Naive thymus-derived CD4-positive, alpha-beta T cell (primary cell): ENCODE measurements at regions not wholly inside any gene's neighbourhood (a gene's known extent, or its start where the extent isn't known, plus 50 kb on each side); places are given as distances from the start of the nearest gene placed in this dataset.

ENCODE experiments used
- ATAC-seq: fragments of 150-1000 bp; cut with Tn5 transposase; 2 replicates; pipeline ENCODE4 v1.10.0; 2021; ENCODE audit warnings: mild to moderate bottlenecking, moderate library complexity
- CTCF ChIA-PET: fragments of 350-600 bp; sonication (Branson Sonifier 250); formaldehyde crosslinking; loops from one replicate; lab custom pipeline; 2021; ENCODE audit warnings: antibody characterized with exemption; lab: Charles Lee
- POLR2A ChIA-PET: fragments of 350-600 bp; sonication (Branson Sonifier 250); formaldehyde crosslinking; loops from one replicate; lab custom pipeline; 2021; ENCODE audit warnings: antibody characterized with exemption, inconsistent platforms; lab: Charles Lee
- DNase-seq, 9 donors: peaks; one replicate each; pipeline versions ENCODE4 v3.0.0 to v3.0.0-alpha.2; 2020 to 2022; ENCODE audit warnings: mixed read lengths in 1 of 9
- H3K27ac ChIP-seq: one replicate; pipeline ENCODE4 v1.7.0; 2013; ENCODE audit warnings: mild to moderate bottlenecking, low read depth, low read length, moderate library complexity
- H3K27me3 ChIP-seq, 2 donors: one replicate each; pipeline ENCODE4 v1.7.0; 2013; ENCODE audit warnings: low read length in 2 of 2, mild to moderate bottlenecking in 2 of 2, moderate library complexity in 2 of 2; ENCODE audit not compliant: control insufficient read depth in 2 of 2, insufficient read depth in 2 of 2
- H3K36me3 ChIP-seq, 3 experiments: 1 replicate in 2 of 3; 2 replicates in 1 of 3; pipeline ENCODE4 v1.7.0; 2013; ENCODE audit warnings: low read length in 3 of 3, mild to moderate bottlenecking in 3 of 3, moderate library complexity in 1 of 3; ENCODE audit not compliant: insufficient read depth in 3 of 3, control insufficient read depth in 2 of 3
- H3K4me1 ChIP-seq, 2 donors: one replicate each; pipeline ENCODE4 v1.7.0; 2013; ENCODE audit warnings: low read length in 2 of 2, mild to moderate bottlenecking in 2 of 2, moderate library complexity in 1 of 2; ENCODE audit not compliant: control insufficient read depth in 2 of 2, insufficient read depth in 2 of 2
- H3K4me3 ChIP-seq: 2 replicates; pipeline ENCODE4 v1.7.0; 2013; ENCODE audit warnings: mild to moderate bottlenecking, low read length
- H3K9me3 ChIP-seq, 3 experiments: 1 replicate in 2 of 3; 2 replicates in 1 of 3; pipeline ENCODE4 v1.7.0; 2013; ENCODE audit warnings: low read length in 3 of 3; ENCODE audit not compliant: control insufficient read depth in 2 of 3
- H3K27ac Mint-ChIP-seq, 9 donors: one replicate each; pipeline ENCODE4 v1.8.0; 2020 to 2022; ENCODE audit warnings: mixed read lengths in 9 of 9, mild to moderate bottlenecking in 8 of 9, moderate library complexity in 5 of 9, inconsistent platforms in 2 of 9
- H3K27me3 Mint-ChIP-seq, 5 donors: one replicate each; pipeline ENCODE4 v1.8.0; 2021 to 2022; ENCODE audit warnings: mixed read lengths in 5 of 5, mild to moderate bottlenecking in 1 of 5
- H3K36me3 Mint-ChIP-seq, 5 donors: one replicate each; pipeline ENCODE4 v1.8.0; 2020 to 2022; ENCODE audit warnings: mixed read lengths in 5 of 5, mild to moderate bottlenecking in 3 of 5, inconsistent platforms in 1 of 5
- H3K4me1 Mint-ChIP-seq, 7 donors: one replicate each; pipeline ENCODE4 v1.8.0; 2020 to 2022; ENCODE audit warnings: mixed read lengths in 7 of 7, mild to moderate bottlenecking in 3 of 7, inconsistent platforms in 1 of 7
- H3K4me3 Mint-ChIP-seq, 10 donors: one replicate each; pipeline ENCODE4 v1.8.0; 2020 to 2022; ENCODE audit warnings: mild to moderate bottlenecking in 10 of 10, mixed read lengths in 10 of 10, moderate library complexity in 6 of 10, inconsistent platforms in 2 of 10
- H3K9me3 Mint-ChIP-seq, 11 donors: one replicate each; pipeline ENCODE4 v1.8.0; 2020 to 2022; ENCODE audit warnings: mixed read lengths in 11 of 11, mild to moderate bottlenecking in 4 of 11, inconsistent platforms in 1 of 11, moderate library complexity in 1 of 11
- intact Hi-C, 2 donors: fragments of 100-400 bp; cut with micrococcal nuclease; formaldehyde crosslinking; loops; one replicate each; pipeline ENCODE4 v1.15.1; 2023

- Histone ChIP-seq H3K36me3 (no peaks in the 10 kb centered on the region), H3K4me1 (no peaks in the 10 kb centered on the region), H3K27ac (no peak overlapping the region), H3K27me3 (no peaks in the 10 kb centered on the region), H3K4me3 (no peak overlapping the region), H3K9me3 (no peaks in the 10 kb centered on the region)
- Mint-ChIP-seq H3K27me3 (peaks cover 0 to 4% (median 0%) of the 10 kb centered on the region in 5 donors), H3K27ac (no peak overlapping the region), H3K9me3 (peaks cover 0 to 7% (median 0%) of the 10 kb centered on the region in 11 donors), H3K36me3 (no peaks in the 10 kb centered on the region), H3K4me3 (no peak overlapping the region), H3K4me1 (no peaks in the 10 kb centered on the region)
- no peak for ATAC-seq
- DNase-seq = no peak
- intact Hi-C loops = no loop called here
- CTCF ChIA-PET = no interaction called here
- POLR2A ChIA-PET = no interaction called here
Measured at GRCh38 chr10:121098751-121099150, 247.6 kb downstream of the WDR11 start.

GRCh38 chr10:121099181-121099580, 248.0 kb downstream of the WDR11 start:
- no peak overlapping the region for H3K27ac Mint-ChIP-seq
- intact Hi-C loops = no loop called here
- H3K27me3 Mint-ChIP-seq = peaks cover 0 to 4% (median 0%) of the 10 kb centered on the region in 5 donors
- Histone ChIP-seq H3K27ac (no peak overlapping the region), H3K4me3 (no peak overlapping the region), H3K9me3 (no peaks in the 10 kb centered on the region), H3K36me3 (no peaks in the 10 kb centered on the region), H3K4me1 (no peaks in the 10 kb centered on the region), H3K27me3 (no peaks in the 10 kb centered on the region)
- no peak for ATAC-seq
- peaks cover 0 to 7% (median 0%) of the 10 kb centered on the region in 11 donors for H3K9me3 Mint-ChIP-seq
- ChIA-PET CTCF (no interaction called here), POLR2A (no interaction called here)
- no peaks in the 10 kb centered on the region for H3K36me3 Mint-ChIP-seq
- no peak overlapping the region for H3K4me3 Mint-ChIP-seq
- H3K4me1 Mint-ChIP-seq = no peaks in the 10 kb centered on the region
- no peak for DNase-seq

- DNase-seq (no peak), ATAC-seq (no peak)
- Mint-ChIP-seq H3K36me3 (no peaks in the 10 kb centered on the region), H3K27ac (no peak overlapping the region), H3K27me3 (peaks cover 0 to 4% (median 0%) of the 10 kb centered on the region in 5 donors), H3K4me1 (no peaks in the 10 kb centered on the region), H3K9me3 (peaks cover 0 to 7% (median 0%) of the 10 kb centered on the region in 11 donors), H3K4me3 (no peak overlapping the region)
- H3K9me3 ChIP-seq = no peaks in the 10 kb centered on the region
- no peaks in the 10 kb centered on the region for H3K4me1 ChIP-seq
- ChIA-PET CTCF (no interaction called here), POLR2A (no interaction called here)
- H3K27me3 ChIP-seq = no peaks in the 10 kb centered on the region
- intact Hi-C loops = no loop called here
- no peak overlapping the region for H3K4me3 ChIP-seq
- H3K36me3 ChIP-seq = no peaks in the 10 kb centered on the region
- H3K27ac ChIP-seq = no peak overlapping the region
Measured at GRCh38 chr10:121099592-121099991, 248.4 kb downstream of the WDR11 start.

GRCh38 chr10:121101561-121101960, 250.4 kb downstream of the WDR11 start:
- no peak overlapping the region for H3K27ac ChIP-seq
- no peaks in the 10 kb centered on the region for H3K36me3 ChIP-seq
- DNase-seq (no peak), ATAC-seq (no peak)
- H3K27ac Mint-ChIP-seq = no peak overlapping the region
- intact Hi-C loops = no loop called here
- peaks cover 0 to 4% (median 0%) of the 10 kb centered on the region in 5 donors for H3K27me3 Mint-ChIP-seq
- ChIA-PET CTCF (no interaction called here), POLR2A (no interaction called here)
- no peak overlapping the region for H3K4me3 Mint-ChIP-seq
- no peaks in the 10 kb centered on the region for H3K36me3 Mint-ChIP-seq
- no peaks in the 10 kb centered on the region for H3K9me3 ChIP-seq
- H3K4me1 Mint-ChIP-seq = no peaks in the 10 kb centered on the region
- H3K4me1 ChIP-seq = no peaks in the 10 kb centered on the region
- no peak overlapping the region for H3K4me3 ChIP-seq
- H3K9me3 Mint-ChIP-seq = peaks cover 0 to 2% (median 0%) of the 10 kb centered on the region in 11 donors
- no peaks in the 10 kb centered on the region for H3K27me3 ChIP-seq

GRCh38 chr10:121102706-121103105, 251.5 kb downstream of the WDR11 start:
- Histone ChIP-seq H3K4me1 (no peaks in the 10 kb centered on the region), H3K27me3 (no peaks in the 10 kb centered on the region), H3K9me3 (no peaks in the 10 kb centered on the region), H3K4me3 (no peak overlapping the region), H3K36me3 (no peaks in the 10 kb centered on the region), H3K27ac (no peak overlapping the region)
- Mint-ChIP-seq H3K27ac (no peak overlapping the region), H3K36me3 (no peaks in the 10 kb centered on the region), H3K27me3 (peaks cover 0 to 4% (median 0%) of the 10 kb centered on the region in 5 donors), H3K4me3 (no peak overlapping the region), H3K9me3 (peaks cover 0 to 5% (median 0%) of the 10 kb centered on the region in 11 donors), H3K4me1 (no peaks in the 10 kb centered on the region)
- ChIA-PET CTCF (no interaction called here), POLR2A (no interaction called here)
- intact Hi-C loops = no loop called here
- no peak for DNase-seq
- no peak for ATAC-seq

- Histone ChIP-seq H3K4me1 (no peaks in the 10 kb centered on the region), H3K27me3 (no peaks in the 10 kb centered on the region), H3K9me3 (no peaks in the 10 kb centered on the region), H3K36me3 (no peaks in the 10 kb centered on the region), H3K27ac (no peak overlapping the region), H3K4me3 (no peak overlapping the region)
- H3K27me3 Mint-ChIP-seq = peaks cover 0 to 3% (median 0%) of the 10 kb centered on the region in 5 donors
- ChIA-PET CTCF (no interaction called here), POLR2A (no interaction called here)
- H3K9me3 Mint-ChIP-seq = peaks cover 0 to 5% (median 1%) of the 10 kb centered on the region in 11 donors
- H3K27ac Mint-ChIP-seq = no peak overlapping the region
- H3K4me3 Mint-ChIP-seq = no peak overlapping the region
- intact Hi-C loops = no loop called here
- DNase-seq (no peak), ATAC-seq (no peak)
- H3K4me1 Mint-ChIP-seq = no peaks in the 10 kb centered on the region
- no peaks in the 10 kb centered on the region for H3K36me3 Mint-ChIP-seq
Measured at GRCh38 chr10:121104476-121105111, 253.4 kb downstream of the WDR11 start.

- peaks cover 0 to 7% (median 0%) of the 10 kb centered on the region in 5 donors for H3K27me3 Mint-ChIP-seq
- Histone ChIP-seq H3K27ac (no peak overlapping the region), H3K4me3 (no peak overlapping the region), H3K4me1 (no peaks in the 10 kb centered on the region), H3K9me3 (no peaks in the 10 kb centered on the region), H3K36me3 (no peaks in the 10 kb centered on the region), H3K27me3 (no peaks in the 10 kb centered on the region)
- H3K4me3 Mint-ChIP-seq = no peak overlapping the region
- ChIA-PET POLR2A (no interaction called here), CTCF (no interaction called here)
- H3K27ac Mint-ChIP-seq = no peak overlapping the region
- DNase-seq = no peak
- H3K36me3 Mint-ChIP-seq = no peaks in the 10 kb centered on the region
- peaks cover 0 to 9% (median 0%) of the 10 kb centered on the region in 11 donors for H3K9me3 Mint-ChIP-seq
- ATAC-seq = no peak
- H3K4me1 Mint-ChIP-seq = no peaks in the 10 kb centered on the region
- intact Hi-C loops = no loop called here
Measured at GRCh38 chr10:121106611-121107010, 255.4 kb downstream of the WDR11 start.
